ENCODE measurements at regions not wholly inside any gene's neighbourhood (a gene's known extent, or its start where the extent isn't known, plus 50 kb on each side); places are given as distances from the start of the nearest gene placed in this dataset.

- no peak overlapping the region for H3K4me3 ChIP-seq (ENCODE audit: low read length)
- no peak overlapping the region for H2AFZ ChIP-seq (ENCODE audit: low read depth, low read length)
- H3K9me3 ChIP-seq (ENCODE audit: low read length): no peaks in the 10 kb centered on the region
- no peak for TF ChIP-seq RAD21 (conservative IDR thresholded peaks at IDR 0.05)
- no peak for TF ChIP-seq CTCF (IDR thresholded peaks at IDR 0.05; ENCODE audit: poor library complexity, severe bottlenecking)
- no peak for TF ChIP-seq SMC3 (conservative IDR thresholded peaks at IDR 0.05; ENCODE audit: poor library complexity)
- no peak for TF ChIP-seq REST (IDR thresholded peaks at IDR 0.05; ENCODE audit: borderline replicate concordance)
- TF ChIP-seq TAF1 (IDR thresholded peaks at IDR 0.05; ENCODE audit: low read depth): no peak
- no peak for TF ChIP-seq MXI1 (conservative IDR thresholded peaks at IDR 0.05; ENCODE audit: poor library complexity, severe bottlenecking)
- TF ChIP-seq EZH2 (IDR thresholded peaks at IDR 0.05; ENCODE audit: borderline replicate concordance, insufficient read depth, low read length, poor library complexity, severe bottlenecking): no peak
- TF ChIP-seq EP300 (conservative IDR thresholded peaks at IDR 0.05; ENCODE audit: poor library complexity, severe bottlenecking): no peak
- TF ChIP-seq POLR2AphosphoS5 (IDR thresholded peaks at IDR 0.05): no peak
- H4K20me1 ChIP-seq (ENCODE audit: insufficient read depth): no peaks in the 10 kb centered on the region
- no peak overlapping the region for H3K9ac ChIP-seq (ENCODE audit: low read length)
- no peak overlapping the region for H3K27ac ChIP-seq (ENCODE audit: low read length)
- H3K79me2 ChIP-seq (replicated peaks; ENCODE audit: insufficient read depth, low read length): no peaks in the 10 kb centered on the region
- no peaks in the 10 kb centered on the region for H3K9me2 ChIP-seq (ENCODE audit: insufficient read depth, low read length)
- no peak overlapping the region for H3K4me2 ChIP-seq (ENCODE audit: low read length)
- H3K36me3 ChIP-seq (ENCODE audit: insufficient read depth, low read length): no peaks in the 10 kb centered on the region
- H3F3A ChIP-seq (ENCODE audit: insufficient read depth, low read length, poor library complexity, severe bottlenecking): no peaks in the 10 kb centered on the region
- no peaks in the 10 kb centered on the region for H3K27me3 ChIP-seq (ENCODE audit: insufficient read depth, low read depth, low read length)
Measured at GRCh38 chr6:53426117-53426516, 77.4 kb upstream of the ELOVL5 start.

GRCh38 chr6:53424976-53425718 lies 76.4 kb upstream of the ELOVL5 start:
- H3K27ac ChIP-seq (ENCODE audit: low read length): no peak overlapping the region
- H3K9me2 ChIP-seq (ENCODE audit: insufficient read depth, low read length): no peaks in the 10 kb centered on the region
- H3K4me3 ChIP-seq (ENCODE audit: low read length): no peak overlapping the region
- H2AFZ ChIP-seq (ENCODE audit: low read depth, low read length): no peak overlapping the region
- no peaks in the 10 kb centered on the region for H3K27me3 ChIP-seq (ENCODE audit: insufficient read depth, low read depth, low read length)
- no peaks in the 10 kb centered on the region for H3K79me2 ChIP-seq (replicated peaks; ENCODE audit: insufficient read depth, low read length)
- H3K9me3 ChIP-seq (ENCODE audit: low read length): no peaks in the 10 kb centered on the region
- no peaks in the 10 kb centered on the region for H4K20me1 ChIP-seq (ENCODE audit: insufficient read depth)
- TF ChIP-seq REST (IDR thresholded peaks at IDR 0.05; ENCODE audit: borderline replicate concordance): no peak
- no peak for TF ChIP-seq MXI1 (conservative IDR thresholded peaks at IDR 0.05; ENCODE audit: poor library complexity, severe bottlenecking)
- no peak for TF ChIP-seq EZH2 (IDR thresholded peaks at IDR 0.05; ENCODE audit: borderline replicate concordance, insufficient read depth, low read length, poor library complexity, severe bottlenecking)
- TF ChIP-seq SMC3 (conservative IDR thresholded peaks at IDR 0.05; ENCODE audit: poor library complexity): no peak
- no peak for TF ChIP-seq RAD21 (conservative IDR thresholded peaks at IDR 0.05)
- TF ChIP-seq TAF1 (IDR thresholded peaks at IDR 0.05; ENCODE audit: low read depth): no peak
- TF ChIP-seq CTCF (IDR thresholded peaks at IDR 0.05; ENCODE audit: poor library complexity, severe bottlenecking): no peak
- no peak for TF ChIP-seq EP300 (conservative IDR thresholded peaks at IDR 0.05; ENCODE audit: poor library complexity, severe bottlenecking)
- no peak for TF ChIP-seq POLR2AphosphoS5 (IDR thresholded peaks at IDR 0.05)
- H3F3A ChIP-seq (ENCODE audit: insufficient read depth, low read length, poor library complexity, severe bottlenecking): no peaks in the 10 kb centered on the region
- H3K4me2 ChIP-seq (ENCODE audit: low read length): no peak overlapping the region
- no peak overlapping the region for H3K9ac ChIP-seq (ENCODE audit: low read length)
- no peaks in the 10 kb centered on the region for H3K36me3 ChIP-seq (ENCODE audit: insufficient read depth, low read length)

Measured in neural cell (in vitro differentiated cells).